K562 (cell line): ENCODE measurements at regions not wholly inside any gene's neighbourhood (a gene's known extent, or its start where the extent isn't known, plus 50 kb on each side); places are given as distances from the start of the nearest gene placed in this dataset.

ENCODE experiments used
- ATAC-seq: fragments of 200-7000 bp; cut with Tn5 transposase; 3 replicates; pipeline ENCODE4 v1.9.1; 2020; ENCODE audit warnings: moderate library complexity
- BruUV-seq: library from RNA; stranded (reverse); fragments of 400-500 nt; replicated peaks from 2 replicates; lab custom pipeline; 2021; lab: Mats Ljungman, UMichigan
- CTCF ChIA-PET: fragments of 300-600 bp; formaldehyde crosslinking; extraction: SDS; loops from one replicate; lab custom pipeline; 2021; ENCODE audit warnings: low intra/inter-chr PET ratio; lab: Yijun Ruan, JAX
- POLR2A ChIA-PET: fragments of 300-600, 350-650 bp; sonication (Branson Sonifier 250); formaldehyde crosslinking; extraction: SDS; loops from one replicate; lab custom pipeline; 2021; ENCODE audit warnings: antibody characterized with exemption, inconsistent platforms; lab: Yijun Ruan, JAX
- DNase-seq, 4 experiments: peaks; one replicate each; pipeline versions ENCODE4 v3.0.0 to v3.0.0-alpha.2; 2011 to 2018; ENCODE audit warnings: low spot score in 3 of 4, mixed read lengths in 3 of 4; ENCODE audit errors: extremely low read depth in 1 of 4
- FAIRE-seq: peaks from 2 replicates; lab custom pipeline; 2011; peaks lifted over from hg19 to GRCh38; lab: Jason Lieb, UNC
- H2AFZ ChIP-seq: 2 replicates; pipeline ENCODE4 v1.6.0; 2011; ENCODE audit warnings: low read depth, low read length, control low read depth, inconsistent platforms
- H3K27ac ChIP-seq: fragments of 200-600 bp; 3 replicates; pipeline ENCODE4 v1.8.0; 2011; ENCODE audit warnings: low read depth, mild to moderate bottlenecking, control low read depth, inconsistent platforms, low read length, moderate library complexity, mixed read lengths; ENCODE audit errors: extremely low read depth
- H3K27me3 ChIP-seq, 2 experiments: fragments of 300-600 bp in 1 of 2; 2 replicates in 1 of 2; 3 replicates in 1 of 2; pipeline versions ENCODE4 v1.6.0 to v1.8.0; 2011; ENCODE audit warnings: inconsistent platforms in 2 of 2, low read length in 2 of 2, mild to moderate bottlenecking in 1 of 2, mixed read lengths in 1 of 2, moderate library complexity in 1 of 2; ENCODE audit not compliant: control insufficient read depth in 2 of 2, insufficient read depth in 2 of 2
- H3K36me3 ChIP-seq: fragments of 300-600 bp; 3 replicates; pipeline ENCODE4 v1.8.0; 2011; ENCODE audit warnings: mild to moderate bottlenecking, low read length, inconsistent platforms; ENCODE audit not compliant: control insufficient read depth, insufficient read depth
- H3K4me1 ChIP-seq, 2 experiments: fragments of 200-600 bp in 1 of 2; replicated peaks in 1 of 2; 2 replicates in 1 of 2; 3 replicates in 1 of 2; pipeline versions ENCODE4 v1.5.1 to v1.8.0; 2011; ENCODE audit warnings: inconsistent platforms in 2 of 2, low read length in 2 of 2, mild to moderate bottlenecking in 1 of 2, mixed read lengths in 1 of 2, moderate library complexity in 1 of 2; ENCODE audit not compliant: control insufficient read depth in 2 of 2, insufficient read depth in 2 of 2
- H3K4me2 ChIP-seq: 2 replicates; pipeline ENCODE4 v1.6.1; 2011; ENCODE audit warnings: low read length, control low read depth, inconsistent platforms, mixed read lengths; ENCODE audit not compliant: insufficient read depth
- H3K4me3 ChIP-seq: fragments of 200-600 bp; sonication (generic), shearing (Covaris generic); 2 replicates; pipeline ENCODE4 v1.5.1; 2016; ENCODE audit warnings: control low read depth, inconsistent platforms
- H3K79me2 ChIP-seq: fragments of 200-600 bp; 3 replicates; pipeline ENCODE4 v1.8.0; 2011; ENCODE audit warnings: low read length, inconsistent platforms; ENCODE audit not compliant: control insufficient read depth, insufficient read depth
- H3K9ac ChIP-seq, 2 experiments: 2 replicates each; pipeline versions ENCODE4 v1.6.0 to v1.6.1; 2011; ENCODE audit warnings: low read depth in 2 of 2, low read length in 2 of 2, control low read depth in 1 of 2, inconsistent platforms in 1 of 2, mild to moderate bottlenecking in 1 of 2, mixed read lengths in 1 of 2; ENCODE audit not compliant: insufficient read depth in 1 of 2
- H3K9me1 ChIP-seq: one replicate; pipeline ENCODE4 v1.6.0; 2011; ENCODE audit warnings: inconsistent platforms, mild to moderate bottlenecking, low read length, moderate library complexity; ENCODE audit not compliant: control insufficient read depth, insufficient read depth
- H3K9me3 ChIP-seq: replicated peaks from 2 replicates; pipeline ENCODE4 v1.5.1; 2011; ENCODE audit warnings: low read depth, low read length, inconsistent platforms; ENCODE audit not compliant: control insufficient read depth, insufficient read depth
- H4K20me1 ChIP-seq: replicated peaks from 2 replicates; pipeline ENCODE4 v1.6.1; 2011; ENCODE audit warnings: low read length, inconsistent platforms, mixed read lengths; ENCODE audit not compliant: control insufficient read depth, insufficient read depth
- CBX5 ChIP-seq: IDR thresholded peaks from 2 replicates; pipeline ENCODE4 v1.6.1; 2014; ENCODE audit warnings: low read depth, borderline replicate concordance
- ETV6 ChIP-seq, 3 experiments: fragments of 150-350 bp in 1 of 3; sonication (generic) in 1 of 3; formaldehyde crosslinking in 1 of 3; IDR thresholded peaks; 2 replicates each; pipeline versions ENCODE4 v1.6.1 to v1.8.0; 2014 to 2022; ENCODE audit warnings: borderline replicate concordance in 2 of 3, low read depth in 2 of 3, antibody characterized with exemption in 1 of 3, low read length in 1 of 3, mild to moderate bottlenecking in 1 of 3, missing genetic modification reagents in 1 of 3
- HES1 ChIP-seq: fragments of 450-650 bp; IDR thresholded peaks from 2 replicates; pipeline ENCODE4 v1.6.1; 2016; ENCODE audit warnings: low read depth, mild to moderate bottlenecking, moderate library complexity
- ILK ChIP-seq: fragments of 450-650 bp; IDR thresholded peaks from 2 replicates; pipeline ENCODE4 v1.6.1; 2016; ENCODE audit warnings: missing genetic modification characterization, low read depth, mild to moderate bottlenecking, missing compliant biosample characterization, moderate library complexity, borderline replicate concordance
- IRF2 ChIP-seq: sonication (generic); formaldehyde crosslinking; IDR thresholded peaks from 2 replicates; pipeline ENCODE4 v1.8.1; 2022; ENCODE audit warnings: mild to moderate bottlenecking, missing genetic modification reagents
- MAFF ChIP-seq: IDR thresholded peaks from 2 replicates; pipeline ENCODE4 v1.6.1; 2012; ENCODE audit warnings: low read length, improper control_type of control experiment
- SREBF1 ChIP-seq: fragments of 150-350 bp; IDR thresholded peaks from 2 replicates; pipeline ENCODE4 v1.6.1; 2014; ENCODE audit warnings: antibody characterized with exemption, low read depth, low read length, borderline replicate concordance
- TOE1 ChIP-seq, 2 experiments: fragments of 450-650 bp in 1 of 2; sonication (generic) in 1 of 2; formaldehyde crosslinking in 1 of 2; IDR thresholded peaks; 2 replicates each; pipeline versions ENCODE4 v1.7.1 to v1.8.0; 2016 to 2022; ENCODE audit warnings: borderline replicate concordance in 2 of 2, mild to moderate bottlenecking in 2 of 2, antibody characterized with exemption in 1 of 2, inconsistent platforms in 1 of 2, low read depth in 1 of 2, missing genetic modification reagents in 1 of 2, moderate library complexity in 1 of 2
- ZBTB5 ChIP-seq: fragments of 450-650 bp; IDR thresholded peaks from 2 replicates; pipeline ENCODE4 v1.6.1; 2017; ENCODE audit warnings: antibody characterized with exemption
- ZNF444 ChIP-seq: fragments of 250-450 bp; sonication (Bioruptor Pico); IDR thresholded peaks from 2 replicates; pipeline ENCODE4 v1.4.0; 2020; ENCODE audit warnings: mild to moderate bottlenecking, moderate library complexity
- ZNF584 ChIP-seq: fragments of 200-800 bp; sonication (Bioruptor generic); IDR thresholded peaks from 2 replicates; pipeline ENCODE4 v1.6.1; 2016; ENCODE audit warnings: low read depth, mild to moderate bottlenecking, missing genetic modification characterization, missing compliant biosample characterization
- WGBS: fragments of 100-300 bp; shearing (Covaris generic); methylation state at CpG from one replicate; pipeline ENCODE4 v1.1.6; 2016; ENCODE audit warnings: low coverage, mixed read lengths; ENCODE audit not compliant: insufficient coverage; ENCODE audit errors: missing lambda C conversion rate; 5-methylcytosine and 5-hydroxymethylcytosine counted together
- in situ Hi-C: fragments of 300-500 bp; cut with MboI; formaldehyde crosslinking; loops from 4 replicates; pipeline ENCODE4 v1.15.0; 2018; ENCODE audit warnings: inconsistent platforms, mixed read lengths
- intact Hi-C: fragments of 100-400 bp; cut with micrococcal nuclease; formaldehyde crosslinking; loops from 2 replicates; pipeline ENCODE4 v1.14.2; 2022
- TF ChIP-seq, protein P1 (sequence below): sonication (generic); formaldehyde crosslinking; IDR thresholded peaks from 2 replicates; pipeline ENCODE4 v1.8.0; 2023; ENCODE audit warnings: mild to moderate bottlenecking, missing genetic modification reagents
- TF ChIP-seq, protein P2 (sequence below): fragments of 450-650 bp; formaldehyde crosslinking; IDR thresholded peaks from 2 replicates; pipeline ENCODE4 v1.4.0; 2022; ENCODE audit warnings: missing genetic modification characterization

DNA sequence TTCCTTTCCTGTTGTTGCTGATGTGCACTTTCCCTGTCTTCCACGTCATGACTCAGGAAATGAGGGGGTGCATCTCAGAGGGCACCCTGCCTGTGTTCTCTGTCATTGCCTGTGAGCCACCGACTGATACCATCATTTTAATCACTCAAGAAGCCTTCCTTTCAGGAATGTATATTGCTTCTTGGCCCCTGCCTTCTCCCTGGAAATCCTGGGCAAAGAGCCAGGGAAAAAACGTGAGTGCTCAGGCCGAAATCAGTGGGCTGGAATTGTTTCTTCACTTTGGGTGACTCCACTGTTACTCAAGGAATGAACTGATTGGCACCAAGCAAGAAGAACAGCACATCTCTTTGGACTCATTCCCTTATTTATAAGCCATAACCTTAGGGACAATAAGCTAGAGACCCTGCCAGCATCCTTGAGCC, 126.1 kb downstream of the SNX18 start:
- no peak for TF ChIP-seq CBX5
- TF ChIP-seq ETV6 (IDR thresholded peaks at IDR 0.05; ENCODE audit: borderline replicate concordance in 1 of 2, low read depth in 2 of 2, low read length in 1 of 2) = no peak
- no peak for TF ChIP-seq ETV6 (CRISPR knock-in tag; IDR thresholded peaks at IDR 0.05; ENCODE audit: borderline replicate concordance)
- no peak for TF ChIP-seq ZNF444
- TF ChIP-seq, protein P1, sequence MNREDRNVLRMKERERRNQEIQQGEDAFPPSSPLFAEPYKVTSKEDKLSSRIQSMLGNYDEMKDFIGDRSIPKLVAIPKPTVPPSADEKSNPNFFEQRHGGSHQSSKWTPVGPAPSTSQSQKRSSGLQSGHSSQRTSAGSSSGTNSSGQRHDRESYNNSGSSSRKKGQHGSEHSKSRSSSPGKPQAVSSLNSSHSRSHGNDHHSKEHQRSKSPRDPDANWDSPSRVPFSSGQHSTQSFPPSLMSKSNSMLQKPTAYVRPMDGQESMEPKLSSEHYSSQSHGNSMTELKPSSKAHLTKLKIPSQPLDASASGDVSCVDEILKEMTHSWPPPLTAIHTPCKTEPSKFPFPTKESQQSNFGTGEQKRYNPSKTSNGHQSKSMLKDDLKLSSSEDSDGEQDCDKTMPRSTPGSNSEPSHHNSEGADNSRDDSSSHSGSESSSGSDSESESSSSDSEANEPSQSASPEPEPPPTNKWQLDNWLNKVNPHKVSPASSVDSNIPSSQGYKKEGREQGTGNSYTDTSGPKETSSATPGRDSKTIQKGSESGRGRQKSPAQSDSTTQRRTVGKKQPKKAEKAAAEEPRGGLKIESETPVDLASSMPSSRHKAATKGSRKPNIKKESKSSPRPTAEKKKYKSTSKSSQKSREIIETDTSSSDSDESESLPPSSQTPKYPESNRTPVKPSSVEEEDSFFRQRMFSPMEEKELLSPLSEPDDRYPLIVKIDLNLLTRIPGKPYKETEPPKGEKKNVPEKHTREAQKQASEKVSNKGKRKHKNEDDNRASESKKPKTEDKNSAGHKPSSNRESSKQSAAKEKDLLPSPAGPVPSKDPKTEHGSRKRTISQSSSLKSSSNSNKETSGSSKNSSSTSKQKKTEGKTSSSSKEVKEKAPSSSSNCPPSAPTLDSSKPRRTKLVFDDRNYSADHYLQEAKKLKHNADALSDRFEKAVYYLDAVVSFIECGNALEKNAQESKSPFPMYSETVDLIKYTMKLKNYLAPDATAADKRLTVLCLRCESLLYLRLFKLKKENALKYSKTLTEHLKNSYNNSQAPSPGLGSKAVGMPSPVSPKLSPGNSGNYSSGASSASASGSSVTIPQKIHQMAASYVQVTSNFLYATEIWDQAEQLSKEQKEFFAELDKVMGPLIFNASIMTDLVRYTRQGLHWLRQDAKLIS (CRISPR knock-in tag) = no peak
- no peak for TF ChIP-seq MAFF
- TF ChIP-seq SREBF1 = no peak
- TF ChIP-seq ZBTB5 = no peak
- no peak for TF ChIP-seq TOE1 (IDR thresholded peaks at IDR 0.05; ENCODE audit: borderline replicate concordance)
- no peak for TF ChIP-seq TOE1 (CRISPR knock-in tag; IDR thresholded peaks at IDR 0.05; ENCODE audit: borderline replicate concordance, low read depth)
- TF ChIP-seq ZNF584 (CRISPR knock-in tag) = no peak
- TF ChIP-seq IRF2 (CRISPR knock-in tag) = no peak
- no peak for TF ChIP-seq HES1
- no peak for TF ChIP-seq ILK (tag)
- TF ChIP-seq, protein P2, sequence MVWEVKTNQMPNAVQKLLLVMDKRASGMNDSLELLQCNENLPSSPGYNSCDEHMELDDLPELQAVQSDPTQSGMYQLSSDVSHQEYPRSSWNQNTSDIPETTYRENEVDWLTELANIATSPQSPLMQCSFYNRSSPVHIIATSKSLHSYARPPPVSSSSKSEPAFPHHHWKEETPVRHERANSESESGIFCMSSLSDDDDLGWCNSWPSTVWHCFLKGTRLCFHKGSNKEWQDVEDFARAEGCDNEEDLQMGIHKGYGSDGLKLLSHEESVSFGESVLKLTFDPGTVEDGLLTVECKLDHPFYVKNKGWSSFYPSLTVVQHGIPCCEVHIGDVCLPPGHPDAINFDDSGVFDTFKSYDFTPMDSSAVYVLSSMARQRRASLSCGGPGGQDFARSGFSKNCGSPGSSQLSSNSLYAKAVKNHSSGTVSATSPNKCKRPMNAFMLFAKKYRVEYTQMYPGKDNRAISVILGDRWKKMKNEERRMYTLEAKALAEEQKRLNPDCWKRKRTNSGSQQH (CRISPR knock-in tag) = no peak
- DNase-seq = no peak
- Histone ChIP-seq H3K27ac (no peak overlapping the region), H3K4me2 (no peak overlapping the region), H2AFZ (no peak overlapping the region), H3K4me3 (no peak overlapping the region), H3K9me3 (no peaks in the 10 kb centered on the region), H3K27me3 (peaks cover 23 to 26% of the 10 kb centered on the region in 2 experiments), H3K36me3 (no peaks in the 10 kb centered on the region), H3K9me1 (no peaks in the 10 kb centered on the region), H4K20me1 (no peaks in the 10 kb centered on the region), H3K4me1 (no peaks in the 10 kb centered on the region; a peak in 2 of 5 replicates), H3K9ac (no peak overlapping the region), H3K79me2 (no peaks in the 10 kb centered on the region)
- no peak for FAIRE-seq
- no TSS peak for BruUV-seq
- in situ Hi-C loops = no loop called here
- no peak for ATAC-seq
- intact Hi-C loops = no loop called here
- CTCF ChIA-PET = no interaction called here
- POLR2A ChIA-PET = interaction anchor here (0.7 kb wide), 1 partner anchor 60 kb away, joined by 3 read pairs; no protein-coding TSS in a partner anchor
- WGBS = 2% methylated on average over 4 of the region's 4 CpGs
